ENCODE measurements at regions not wholly inside any gene's neighbourhood (a gene's known extent, or its start where the extent isn't known, plus 50 kb on each side); places are given as distances from the start of the nearest gene placed in this dataset.

DNA sequence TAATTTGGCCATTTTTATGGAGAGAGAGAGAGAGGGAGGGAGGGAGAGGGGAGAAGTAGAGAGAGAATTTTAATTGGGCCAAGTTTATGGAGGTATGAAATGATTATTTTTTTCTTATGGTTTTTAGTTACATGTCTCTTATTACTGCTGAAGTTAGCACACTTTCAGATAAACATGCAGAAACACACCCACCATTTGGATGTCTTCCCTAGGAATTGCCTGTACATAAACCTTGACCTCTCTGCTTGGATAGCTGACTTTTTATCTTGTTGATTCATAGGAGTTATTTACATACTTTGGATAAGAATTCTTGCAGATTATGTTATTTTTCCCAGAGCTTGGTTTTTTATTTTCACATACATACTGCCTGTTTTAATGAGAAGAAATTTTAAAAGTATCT, 310.2 kb upstream of the ADAMTS5 start:
- TF ChIP-seq, protein P1, sequence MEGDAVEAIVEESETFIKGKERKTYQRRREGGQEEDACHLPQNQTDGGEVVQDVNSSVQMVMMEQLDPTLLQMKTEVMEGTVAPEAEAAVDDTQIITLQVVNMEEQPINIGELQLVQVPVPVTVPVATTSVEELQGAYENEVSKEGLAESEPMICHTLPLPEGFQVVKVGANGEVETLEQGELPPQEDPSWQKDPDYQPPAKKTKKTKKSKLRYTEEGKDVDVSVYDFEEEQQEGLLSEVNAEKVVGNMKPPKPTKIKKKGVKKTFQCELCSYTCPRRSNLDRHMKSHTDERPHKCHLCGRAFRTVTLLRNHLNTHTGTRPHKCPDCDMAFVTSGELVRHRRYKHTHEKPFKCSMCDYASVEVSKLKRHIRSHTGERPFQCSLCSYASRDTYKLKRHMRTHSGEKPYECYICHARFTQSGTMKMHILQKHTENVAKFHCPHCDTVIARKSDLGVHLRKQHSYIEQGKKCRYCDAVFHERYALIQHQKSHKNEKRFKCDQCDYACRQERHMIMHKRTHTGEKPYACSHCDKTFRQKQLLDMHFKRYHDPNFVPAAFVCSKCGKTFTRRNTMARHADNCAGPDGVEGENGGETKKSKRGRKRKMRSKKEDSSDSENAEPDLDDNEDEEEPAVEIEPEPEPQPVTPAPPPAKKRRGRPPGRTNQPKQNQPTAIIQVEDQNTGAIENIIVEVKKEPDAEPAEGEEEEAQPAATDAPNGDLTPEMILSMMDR (IDR thresholded peaks at IDR 0.05; ENCODE audit: poor library complexity) = no peak
- no peak for TF ChIP-seq EZH2 (IDR thresholded peaks at IDR 0.05; ENCODE audit: borderline replicate concordance)
